Body of pancreas (tissue), 4 donors: ENCODE measurements at regions not wholly inside any gene's neighbourhood (a gene's known extent, or its start where the extent isn't known, plus 50 kb on each side); places are given as distances from the start of the nearest gene placed in this dataset.

Source experiments
- CTCF ChIP-seq, 7 experiments: fragments of 450-650 bp in 4 of 7; fragments of 200-600 bp in 3 of 7; sonication (generic) in 3 of 7; IDR thresholded peaks; one replicate each; pipeline ENCODE4 v1.5.1; 2016 to 2019; ENCODE audit warnings: antibody characterized with exemption in 7 of 7
- POLR2A ChIP-seq, 3 donors: fragments of 450-650 bp; IDR thresholded peaks; one replicate each; pipeline ENCODE4 v1.6.1; 2016; ENCODE audit warnings: antibody characterized with exemption in 3 of 3, mild to moderate bottlenecking in 2 of 3

DNA sequence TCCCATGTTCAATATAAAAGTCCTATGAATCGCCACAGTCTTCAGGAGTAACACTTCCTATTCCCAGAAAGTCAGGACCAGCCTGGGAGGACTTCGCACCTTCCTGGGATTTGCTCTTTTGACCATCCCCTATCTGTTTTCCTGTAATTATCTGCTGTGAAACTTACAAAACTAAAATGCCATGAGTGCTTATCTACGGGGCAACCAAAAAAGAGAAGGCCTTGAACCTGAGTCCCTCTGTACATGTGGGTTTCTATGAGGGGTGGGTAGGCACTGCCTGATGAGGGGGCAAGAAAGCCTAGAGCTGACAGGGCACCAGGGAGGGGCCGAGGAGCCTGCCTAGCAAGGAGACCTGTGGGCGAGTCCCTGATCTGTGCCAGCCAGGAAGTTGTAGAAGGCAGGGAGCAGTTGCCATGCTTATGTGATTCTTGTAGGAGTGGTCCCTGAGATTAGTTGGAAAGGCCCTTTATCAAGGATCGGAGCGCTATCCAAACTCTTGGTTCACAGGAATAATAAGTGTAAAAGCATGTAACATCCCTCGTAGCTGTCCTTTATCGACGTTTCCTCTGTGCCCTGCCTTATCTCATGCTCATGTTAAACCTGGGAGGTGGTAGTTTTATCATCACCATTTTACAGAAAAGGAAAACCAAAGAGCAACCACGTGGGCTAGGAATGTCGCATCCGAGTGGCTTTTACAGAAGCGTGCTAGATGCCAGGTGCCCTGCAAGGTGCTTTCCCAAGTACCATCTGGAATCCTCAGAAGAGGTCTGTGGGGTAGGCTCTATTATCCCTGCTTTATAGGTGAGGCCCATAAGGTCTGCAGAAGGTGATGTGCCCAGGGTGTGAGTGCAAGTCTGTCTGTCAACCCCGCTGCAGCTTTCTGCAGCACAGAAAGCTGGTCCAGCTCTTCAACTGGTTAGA is 111.8 kb downstream of the B3GNT2 start:
- no peak for TF ChIP-seq CTCF (IDR thresholded peaks at IDR 0.05)
- TF ChIP-seq POLR2A (IDR thresholded peaks at IDR 0.05) = no peak
